Fibroblast of pulmonary artery (primary cell): ENCODE measurements at regions not wholly inside any gene's neighbourhood (a gene's known extent, or its start where the extent isn't known, plus 50 kb on each side); places are given as distances from the start of the nearest gene placed in this dataset.
"Not testable (repeated sequence)": the region's sequence is repeated elsewhere in the genome, so short reads cannot be mapped to it uniquely, and the experiment has no call there.

ENCODE experiments used
- DNase-seq: peaks from one replicate; pipeline ENCODE4 v3.0.0-alpha.2; 2010; ENCODE audit warnings: low read depth
- H3K4me3 ChIP-seq: replicated peaks from 2 replicates; pipeline ENCODE4 v1.5.1; 2011; ENCODE audit warnings: low read depth, mild to moderate bottlenecking, control low read depth, low read length, moderate library complexity
- CTCF ChIP-seq: IDR thresholded peaks from 2 replicates; pipeline ENCODE4 v1.5.1; 2011; ENCODE audit warnings: mild to moderate bottlenecking, control low read depth, low read length, inconsistent platforms; ENCODE audit errors: missing control alignments

DNA sequence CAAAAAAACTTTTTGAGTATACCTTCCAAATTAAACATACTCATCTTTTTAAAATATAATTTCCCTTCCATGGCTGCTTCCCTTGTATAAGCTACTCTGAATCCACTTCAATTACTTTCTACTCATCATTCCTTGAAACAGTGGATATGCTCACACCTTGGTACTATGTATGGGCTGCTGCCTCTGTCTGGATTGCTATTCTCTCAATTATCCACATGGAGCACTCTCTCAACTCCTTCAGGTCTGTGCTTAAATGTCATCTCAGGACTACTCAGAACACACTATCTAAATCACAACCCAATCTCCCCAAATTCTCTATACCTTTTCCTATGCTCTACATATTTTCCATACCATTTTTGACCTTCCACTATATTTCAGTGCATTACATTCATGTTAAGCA lies 898.9 kb upstream of the EPHA5 start:
- no peak for TF ChIP-seq CTCF
- DNase-seq: no peak
- no peak overlapping the region for H3K4me3 ChIP-seq

DNA sequence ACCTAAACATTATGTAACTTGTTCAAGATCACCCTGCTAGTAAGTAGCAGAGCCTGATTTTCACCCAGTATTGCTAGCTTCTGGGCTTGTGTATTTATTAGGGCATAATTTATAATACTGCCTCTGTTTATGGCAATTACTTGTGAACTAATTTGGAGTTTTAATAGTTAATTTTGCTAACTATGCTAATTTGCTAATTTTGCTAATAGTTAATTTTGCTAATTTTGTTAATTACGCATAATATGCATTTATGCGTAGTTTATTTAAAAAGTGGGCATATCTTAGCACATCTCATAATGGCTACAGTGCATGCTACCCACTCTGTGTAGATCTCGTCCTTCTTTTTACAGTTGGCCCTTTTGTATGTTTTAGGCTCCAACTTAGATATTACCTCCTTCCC lies 898.1 kb upstream of the EPHA5 start:
- no peak for DNase-seq
- TF ChIP-seq CTCF: no peak
- no peak overlapping the region for H3K4me3 ChIP-seq

GRCh38 chr4:66568001-66568400 lies 897.7 kb upstream of the EPHA5 start:
- TF ChIP-seq CTCF: no peak
- no peak overlapping the region for H3K4me3 ChIP-seq
- DNase-seq: no peak

DNA sequence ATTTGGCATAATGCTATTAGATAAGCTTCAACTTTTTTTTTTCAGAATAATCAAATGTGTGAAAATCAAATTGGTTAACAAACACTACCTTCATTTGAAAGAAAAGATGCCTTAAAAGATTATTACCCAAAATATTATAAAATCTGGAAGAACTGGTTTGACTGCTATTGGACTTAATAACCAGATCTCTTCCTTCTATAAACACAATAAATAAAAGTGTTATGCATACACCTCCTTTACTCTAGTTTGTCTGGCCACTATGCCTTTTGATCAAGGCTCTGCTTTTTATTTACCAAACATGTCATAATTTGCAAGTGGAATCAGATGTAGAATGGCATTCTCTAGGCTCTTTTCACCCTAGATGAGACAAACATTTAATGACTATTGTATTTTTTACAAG lies 897.3 kb upstream of the EPHA5 start:
- no peak for DNase-seq
- H3K4me3 ChIP-seq: no peak overlapping the region
- TF ChIP-seq CTCF: no peak

DNA sequence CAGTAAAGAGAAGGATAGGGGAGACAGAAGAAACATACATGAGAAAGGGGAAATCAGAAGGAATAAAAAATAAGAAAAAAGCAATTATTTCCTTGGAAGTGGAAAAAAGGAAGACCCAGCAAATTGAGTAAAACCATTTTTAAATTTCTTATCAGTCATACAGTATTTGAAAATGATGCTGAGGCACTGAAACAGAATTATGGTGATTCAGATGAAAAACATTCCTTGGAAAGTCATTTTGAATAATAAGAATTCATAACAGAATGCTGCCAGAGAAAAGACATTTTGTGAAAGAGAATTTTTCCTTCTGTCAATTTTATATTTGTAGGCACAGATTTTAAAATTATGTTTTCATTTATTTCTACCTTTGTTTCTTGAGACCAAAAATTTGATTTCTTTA lies 895.5 kb upstream of the EPHA5 start:
- no peak overlapping the region for H3K4me3 ChIP-seq
- DNase-seq: peak; percentile 50
- no peak for TF ChIP-seq CTCF

- TF ChIP-seq CTCF: no peak
- DNase-seq: peak; percentile 87
- no peak overlapping the region for H3K4me3 ChIP-seq
Observed at GRCh38 chr4:66564901-66565651, 894.8 kb upstream of the EPHA5 start.

DNA sequence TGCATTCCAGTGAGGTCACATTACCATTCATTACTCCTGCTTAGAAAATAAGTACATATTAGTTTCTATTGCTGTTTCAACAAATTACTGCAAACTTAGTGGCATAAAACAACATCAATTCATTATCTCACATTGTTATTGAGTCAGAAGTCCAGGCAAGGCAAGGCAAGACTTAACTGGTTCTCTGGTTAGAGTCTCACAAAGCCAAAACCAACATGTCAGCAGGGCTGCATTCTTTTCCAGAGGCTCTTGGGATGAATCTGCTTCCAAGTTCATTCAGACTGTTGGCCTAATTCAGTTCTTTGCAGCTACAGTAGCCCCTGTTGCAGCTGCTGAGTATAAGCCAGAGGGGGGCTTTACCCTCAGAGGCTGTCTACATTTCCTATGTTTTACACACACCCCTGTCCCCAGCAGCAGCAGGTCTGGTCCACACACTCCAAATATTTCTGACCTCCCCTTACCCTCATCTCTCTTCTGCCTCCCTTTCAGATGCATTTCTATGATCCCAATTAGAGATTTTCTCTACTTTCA lies 892.1 kb upstream of the EPHA5 start:
- no peak for TF ChIP-seq CTCF
- no peak overlapping the region for H3K4me3 ChIP-seq
- peak; percentile 33 for DNase-seq

GRCh38 chr4:66561465-66562053 lies 891.3 kb upstream of the EPHA5 start:
- H3K4me3 ChIP-seq, DNase-seq: not testable (repeated sequence)
